Lower lobe of right lung (tissue), 2 donors: ENCODE measurements at regions not wholly inside any gene's neighbourhood (a gene's known extent, or its start where the extent isn't known, plus 50 kb on each side); places are given as distances from the start of the nearest gene placed in this dataset.

Source experiments
- ATAC-seq, 2 donors: fragments of 200-7000 bp; cut with Tn5 transposase; one replicate each; pipeline ENCODE4 v1.9.1; 2020 to 2022; ENCODE audit warnings: mild to moderate bottlenecking in 2 of 2, moderate library complexity in 2 of 2
- DNase-seq: peaks from one replicate; pipeline ENCODE4 v3.0.0-alpha.2; 2020
- H3K27ac ChIP-seq: fragments of 200-600 bp; one replicate; pipeline ENCODE4 v1.8.0; 2022
- H3K27me3 ChIP-seq: fragments of 200-600 bp; one replicate; pipeline ENCODE4 v1.8.0; 2022; ENCODE audit warnings: low read depth
- H3K36me3 ChIP-seq: fragments of 200-600 bp; one replicate; pipeline ENCODE4 v1.8.0; 2022; ENCODE audit warnings: mild to moderate bottlenecking
- H3K4me1 ChIP-seq: fragments of 200-600 bp; one replicate; pipeline ENCODE4 v1.8.0; 2022
- H3K4me3 ChIP-seq: fragments of 200-600 bp; one replicate; pipeline ENCODE4 v1.8.0; 2022; ENCODE audit warnings: mild to moderate bottlenecking
- H3K9me3 ChIP-seq: fragments of 200-600 bp; one replicate; pipeline ENCODE4 v1.8.0; 2022
- CTCF ChIP-seq: fragments of 200-600 bp; IDR thresholded peaks from one replicate; pipeline ENCODE4 v1.8.0; 2022; ENCODE audit warnings: antibody characterized with exemption, mild to moderate bottlenecking
- intact Hi-C: fragments of 100-400 bp; cut with DNase I; formaldehyde crosslinking; loops from one replicate; pipeline ENCODE4 v1.11.0; 2022
- donor health status: DM: no; HTN: yes; CAD: no; lungs with severe emphysema.

- Histone ChIP-seq H3K27ac (no peak overlapping the region), H3K27me3 (no peaks in the 10 kb centered on the region), H3K9me3 (no peaks in the 10 kb centered on the region), H3K4me1 (no peaks in the 10 kb centered on the region), H3K4me3 (no peak overlapping the region), H3K36me3 (no peaks in the 10 kb centered on the region)
- intact Hi-C loops = no loop called here
- TF ChIP-seq CTCF = no peak
- DNase-seq (no peak), ATAC-seq (no peak)
Observed at GRCh38 chr13:39269004-39269403, 230.7 kb downstream of the NHLRC3 start.

- ATAC-seq (no peak), DNase-seq (no peak)
- Histone ChIP-seq H3K4me1 (no peaks in the 10 kb centered on the region), H3K4me3 (no peak overlapping the region), H3K9me3 (no peaks in the 10 kb centered on the region), H3K27me3 (no peaks in the 10 kb centered on the region), H3K27ac (no peak overlapping the region), H3K36me3 (no peaks in the 10 kb centered on the region)
- intact Hi-C loops = no loop called here
- no peak for TF ChIP-seq CTCF
Observed at GRCh38 chr13:39269411-39269810, 231.2 kb downstream of the NHLRC3 start.

GRCh38 chr13:39272994-39273393 is 234.7 kb downstream of the NHLRC3 start:
- H3K27ac ChIP-seq = no peak overlapping the region
- H3K9me3 ChIP-seq = no peaks in the 10 kb centered on the region
- H3K4me3 ChIP-seq = no peak overlapping the region
- no peak for ATAC-seq
- H3K36me3 ChIP-seq = no peaks in the 10 kb centered on the region
- no peaks in the 10 kb centered on the region for H3K4me1 ChIP-seq
- no peak for DNase-seq
- intact Hi-C loops = no loop called here
- TF ChIP-seq CTCF = no peak
- H3K27me3 ChIP-seq = no peaks in the 10 kb centered on the region

- Histone ChIP-seq H3K27me3 (no peaks in the 10 kb centered on the region), H3K36me3 (no peaks in the 10 kb centered on the region), H3K4me1 (no peaks in the 10 kb centered on the region), H3K4me3 (no peak overlapping the region), H3K27ac (no peak overlapping the region), H3K9me3 (no peaks in the 10 kb centered on the region)
- intact Hi-C loops = no loop called here
- ATAC-seq (peak in 1 of 2 donors; percentile 61), DNase-seq (no peak)
- no peak for TF ChIP-seq CTCF
Observed at GRCh38 chr13:39273953-39274738, 235.9 kb downstream of the NHLRC3 start.

GRCh38 chr13:39274739-39275325 is 236.6 kb downstream of the NHLRC3 start:
- TF ChIP-seq CTCF = no peak
- intact Hi-C loops = no loop called here
- no peak overlapping the region for H3K27ac ChIP-seq
- no peak overlapping the region for H3K4me3 ChIP-seq
- no peaks in the 10 kb centered on the region for H3K4me1 ChIP-seq
- no peaks in the 10 kb centered on the region for H3K27me3 ChIP-seq
- H3K9me3 ChIP-seq = no peaks in the 10 kb centered on the region
- H3K36me3 ChIP-seq = no peaks in the 10 kb centered on the region
- no peak for DNase-seq
- no peak for ATAC-seq
